A549 (cell line): ENCODE measurements at regions not wholly inside any gene's neighbourhood (a gene's known extent, or its start where the extent isn't known, plus 50 kb on each side); places are given as distances from the start of the nearest gene placed in this dataset.

Source experiments
- CTCF ChIP-seq: fragments of >200 bp; sonication (Bioruptor Twin); formaldehyde crosslinking; IDR thresholded peaks from 3 replicates; pipeline ENCODE4 v1.5.1; 2016
- GATA3 ChIP-seq: IDR thresholded peaks from 2 replicates; pipeline ENCODE4 v1.6.1; 2012; ENCODE audit warnings: borderline replicate concordance
- ZSCAN20 ChIP-seq: fragments of 250-450 bp; sonication (Bioruptor Pico); IDR thresholded peaks from 2 replicates; pipeline ENCODE4 v1.8.0; 2022; ENCODE audit warnings: mild to moderate bottlenecking, moderate library complexity

- TF ChIP-seq GATA3: no peak
- no peak for TF ChIP-seq ZSCAN20 (CRISPR knock-in tag)
- no peak for TF ChIP-seq CTCF
Observed at GRCh38 chr10:2782265-2782664, 285.1 kb upstream of the PFKP start.
